MM.1S (cell line): ENCODE measurements at regions not wholly inside any gene's neighbourhood (a gene's known extent, or its start where the extent isn't known, plus 50 kb on each side); places are given as distances from the start of the nearest gene placed in this dataset.

ENCODE experiments used
- DNase-seq: peaks from one replicate; pipeline ENCODE4 v3.0.0-alpha.2; 2015
- H2AFZ ChIP-seq: fragments of 300-600 bp; sonication (generic); 2 replicates; pipeline ENCODE4 v1.6.0; 2016; ENCODE audit warnings: antibody characterized with exemption, low read length
- H3F3A ChIP-seq: fragments of 300-600 bp; sonication (generic); 2 replicates; pipeline ENCODE4 v1.6.1; 2016; ENCODE audit warnings: mild to moderate bottlenecking, antibody characterized with exemption, low read length, moderate library complexity, mixed read lengths; ENCODE audit not compliant: insufficient read depth
- H3K27ac ChIP-seq: fragments of 300-600 bp; sonication (generic); 2 replicates; pipeline ENCODE4 v1.5.1; 2016; ENCODE audit warnings: mild to moderate bottlenecking, low read length
- H3K27me3 ChIP-seq: fragments of 300-600 bp; sonication (generic); replicated peaks from 2 replicates; pipeline ENCODE4 v1.6.0; 2016; ENCODE audit warnings: low read length; ENCODE audit not compliant: insufficient read depth
- H3K36me3 ChIP-seq: fragments of 300-600 bp; sonication (generic); replicated peaks from 2 replicates; pipeline ENCODE4 v1.6.1; 2016; ENCODE audit warnings: mild to moderate bottlenecking, low read length, mixed read lengths; ENCODE audit not compliant: insufficient read depth
- H3K4me1 ChIP-seq: fragments of 300-600 bp; sonication (generic); 2 replicates; pipeline ENCODE4 v1.6.1; 2016; ENCODE audit warnings: low read length, mixed read lengths
- H3K4me2 ChIP-seq: fragments of 300-600 bp; sonication (generic); 2 replicates; pipeline ENCODE4 v1.6.0; 2016; ENCODE audit warnings: low read depth, low read length
- H3K4me3 ChIP-seq: fragments of 300-600 bp; sonication (generic); 2 replicates; pipeline ENCODE4 v1.5.1; 2016; ENCODE audit warnings: low read length, mixed read lengths
- H3K79me2 ChIP-seq: fragments of 300-600 bp; sonication (generic); 2 replicates; pipeline ENCODE4 v1.6.1; 2016; ENCODE audit warnings: mixed run types, low read length, mixed read lengths
- H3K9ac ChIP-seq: fragments of 300-600 bp; sonication (generic); 2 replicates; pipeline ENCODE4 v1.6.1; 2016; ENCODE audit warnings: low read length, mixed read lengths
- H3K9me2 ChIP-seq: fragments of 300-600 bp; sonication (generic); replicated peaks from 2 replicates; pipeline ENCODE4 v1.6.1; 2016; ENCODE audit warnings: mild to moderate bottlenecking, low read length, mixed read lengths; ENCODE audit not compliant: insufficient read depth
- H3K9me3 ChIP-seq: fragments of 300-600 bp; sonication (generic); replicated peaks from 2 replicates; pipeline ENCODE4 v1.6.1; 2016; ENCODE audit warnings: mild to moderate bottlenecking, low read length, mixed read lengths; ENCODE audit not compliant: insufficient read depth
- H4K20me1 ChIP-seq: fragments of 300-600 bp; sonication (generic); 2 replicates; pipeline ENCODE4 v1.6.1; 2016; ENCODE audit warnings: mild to moderate bottlenecking, low read length, moderate library complexity, mixed read lengths; ENCODE audit not compliant: insufficient read depth
- EZH2 ChIP-seq: fragments of 300-600 bp; sonication (generic); optimal IDR thresholded peaks from 2 replicates; pipeline ENCODE3; 2017; ENCODE audit warnings: low read depth, mild to moderate bottlenecking, antibody characterized with exemption, low read length, mixed read lengths
- EZH2phosphoT487 ChIP-seq: fragments of 300-600 bp; sonication (generic); IDR thresholded peaks from 2 replicates; pipeline ENCODE4 v1.6.1; 2018; ENCODE audit warnings: antibody characterized with exemption, low read length
- TF ChIP-seq, protein P1 (sequence below): fragments of 300-600 bp; sonication (generic); IDR thresholded peaks from 2 replicates; pipeline ENCODE4 v1.5.1; 2016; ENCODE audit warnings: antibody characterized with exemption, low read length, mixed read lengths

DNA sequence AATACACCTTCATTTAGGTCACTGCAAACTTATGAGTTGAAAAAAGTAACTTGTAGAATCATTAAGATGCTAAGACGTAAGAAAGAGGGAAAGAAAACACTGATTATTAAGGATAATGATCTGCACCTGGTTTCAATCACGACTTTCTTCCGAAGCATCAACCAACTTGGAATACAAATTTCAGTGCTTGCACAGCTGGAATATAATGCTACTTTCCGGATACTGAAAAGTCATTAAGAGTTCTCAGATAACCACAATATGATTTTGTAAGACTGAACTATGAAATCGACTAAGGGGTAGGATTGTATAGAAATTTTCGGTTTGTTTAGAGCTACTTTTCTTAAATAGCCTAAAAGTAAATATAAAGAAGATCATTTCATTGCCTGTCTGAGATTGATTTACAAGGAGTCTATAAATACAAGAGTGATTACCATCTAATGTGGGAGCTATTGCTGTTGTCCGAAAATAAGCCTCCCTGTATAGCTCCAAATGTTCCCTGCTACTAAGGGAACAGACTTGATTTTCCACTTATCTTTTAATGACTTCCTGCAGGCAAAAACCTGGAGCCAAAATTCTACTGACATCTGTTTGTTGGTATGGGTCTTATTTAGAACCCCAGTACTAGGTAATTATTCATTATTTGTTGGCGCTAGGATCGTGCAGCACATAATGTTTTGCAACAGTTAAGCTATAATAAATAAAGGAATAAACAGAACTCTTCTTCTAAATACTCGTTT lies 673.3 kb downstream of the KCNT2 start:
- Histone ChIP-seq H3K27ac (no peak overlapping the region), H3K4me1 (no peaks in the 10 kb centered on the region), H3K4me2 (no peak overlapping the region), H3K9me3 (no peaks in the 10 kb centered on the region), H3K27me3 (no peaks in the 10 kb centered on the region), H4K20me1 (no peaks in the 10 kb centered on the region), H2AFZ (no peak overlapping the region), H3F3A (no peaks in the 10 kb centered on the region), H3K79me2 (no peaks in the 10 kb centered on the region), H3K9me2 (no peaks in the 10 kb centered on the region; the same call in 1 of the 2 replicates), H3K9ac (no peak overlapping the region), H3K36me3 (no peaks in the 10 kb centered on the region), H3K4me3 (no peak overlapping the region)
- TF ChIP-seq EZH2 (no peak), EZH2phosphoT487 (no peak)
- TF ChIP-seq, protein P1, sequence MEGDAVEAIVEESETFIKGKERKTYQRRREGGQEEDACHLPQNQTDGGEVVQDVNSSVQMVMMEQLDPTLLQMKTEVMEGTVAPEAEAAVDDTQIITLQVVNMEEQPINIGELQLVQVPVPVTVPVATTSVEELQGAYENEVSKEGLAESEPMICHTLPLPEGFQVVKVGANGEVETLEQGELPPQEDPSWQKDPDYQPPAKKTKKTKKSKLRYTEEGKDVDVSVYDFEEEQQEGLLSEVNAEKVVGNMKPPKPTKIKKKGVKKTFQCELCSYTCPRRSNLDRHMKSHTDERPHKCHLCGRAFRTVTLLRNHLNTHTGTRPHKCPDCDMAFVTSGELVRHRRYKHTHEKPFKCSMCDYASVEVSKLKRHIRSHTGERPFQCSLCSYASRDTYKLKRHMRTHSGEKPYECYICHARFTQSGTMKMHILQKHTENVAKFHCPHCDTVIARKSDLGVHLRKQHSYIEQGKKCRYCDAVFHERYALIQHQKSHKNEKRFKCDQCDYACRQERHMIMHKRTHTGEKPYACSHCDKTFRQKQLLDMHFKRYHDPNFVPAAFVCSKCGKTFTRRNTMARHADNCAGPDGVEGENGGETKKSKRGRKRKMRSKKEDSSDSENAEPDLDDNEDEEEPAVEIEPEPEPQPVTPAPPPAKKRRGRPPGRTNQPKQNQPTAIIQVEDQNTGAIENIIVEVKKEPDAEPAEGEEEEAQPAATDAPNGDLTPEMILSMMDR, result no peak
- no peak for DNase-seq

DNA sequence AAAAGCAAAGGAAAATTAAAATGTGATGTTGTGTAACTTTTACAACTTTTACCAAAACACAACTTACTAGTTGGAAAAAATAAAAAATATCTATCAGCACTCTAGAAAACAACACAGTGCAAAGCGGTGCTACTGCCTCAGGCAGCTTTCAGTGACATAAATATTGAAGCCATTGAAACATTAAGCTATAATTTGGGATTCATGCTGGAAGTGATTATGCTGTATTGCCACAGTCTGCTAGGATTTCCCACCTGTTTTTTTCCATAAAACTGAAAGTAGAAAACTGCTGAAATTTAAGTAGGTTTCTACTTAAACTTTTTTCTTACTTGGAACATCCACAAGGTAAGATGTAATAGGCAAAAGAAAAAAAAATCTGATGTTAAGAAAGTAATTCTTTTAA lies 674.4 kb downstream of the KCNT2 start:
- Histone ChIP-seq H3K36me3 (no peaks in the 10 kb centered on the region), H2AFZ (no peak overlapping the region), H3K9me3 (no peaks in the 10 kb centered on the region), H3F3A (no peaks in the 10 kb centered on the region), H3K27ac (no peak overlapping the region), H3K9me2 (no peaks in the 10 kb centered on the region; the same call in 1 of the 2 replicates), H3K27me3 (no peaks in the 10 kb centered on the region), H3K79me2 (no peaks in the 10 kb centered on the region), H3K4me2 (no peak overlapping the region), H3K4me1 (no peaks in the 10 kb centered on the region), H3K4me3 (no peak overlapping the region), H3K9ac (no peak overlapping the region), H4K20me1 (no peaks in the 10 kb centered on the region)
- no peak for DNase-seq
- TF ChIP-seq EZH2phosphoT487 (no peak), EZH2 (no peak)
- TF ChIP-seq, protein P1, result no peak

DNA sequence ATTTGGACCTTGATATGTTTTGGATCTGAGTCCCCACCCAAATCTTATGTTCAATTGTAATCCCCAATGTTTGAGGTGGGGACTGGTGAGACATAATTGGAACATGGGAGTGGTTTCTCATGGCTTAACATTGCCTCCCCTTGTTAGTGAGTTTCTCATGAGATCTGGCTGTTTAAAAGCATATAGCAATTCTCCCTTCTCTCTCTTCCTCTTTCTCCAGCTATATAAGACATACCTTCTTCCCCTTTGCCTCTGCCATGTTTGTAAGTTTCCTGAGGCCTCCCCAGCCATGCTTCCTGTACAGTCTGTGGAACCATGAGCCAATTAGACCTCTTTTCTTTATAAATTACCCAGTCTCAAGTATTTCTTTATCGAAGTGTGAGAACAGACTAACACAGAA lies 692.4 kb downstream of the KCNT2 start:
- Histone ChIP-seq H3K9ac (no peak overlapping the region), H3K4me2 (no peak overlapping the region), H3K79me2 (no peaks in the 10 kb centered on the region), H3K9me3 (no peaks in the 10 kb centered on the region), H4K20me1 (no peaks in the 10 kb centered on the region), H3K27me3 (no peaks in the 10 kb centered on the region), H3F3A (no peaks in the 10 kb centered on the region), H3K27ac (no peak overlapping the region), H3K4me1 (no peaks in the 10 kb centered on the region), H2AFZ (no peak overlapping the region), H3K4me3 (no peak overlapping the region), H3K9me2 (no peaks in the 10 kb centered on the region), H3K36me3 (no peaks in the 10 kb centered on the region)
- TF ChIP-seq, protein P1, result no peak
- TF ChIP-seq EZH2 (no peak), EZH2phosphoT487 (no peak)
- no peak for DNase-seq
